GM18951 (cell line): ENCODE measurements at regions not wholly inside any gene's neighbourhood (a gene's known extent, or its start where the extent isn't known, plus 50 kb on each side); places are given as distances from the start of the nearest gene placed in this dataset.
"Not testable (repeated sequence)": the region's sequence is repeated elsewhere in the genome, so short reads cannot be mapped to it uniquely, and the experiment has no call there.

Experiments used
- POLR2A ChIP-seq: IDR thresholded peaks from 4 replicates; pipeline ENCODE4 v1.6.1; 2011; ENCODE audit warnings: mild to moderate bottlenecking; ENCODE audit not compliant: insufficient read length, insufficient read depth; ENCODE audit errors: extremely low read depth
- in situ Hi-C: fragments of 300-500 bp; cut with MboI; formaldehyde crosslinking; loops from one replicate; pipeline ENCODE4 v1.12.0; 2022; ENCODE audit warnings: low sequenced_read_pairs, mixed read lengths, inconsistent platforms; ENCODE audit not compliant: unreplicated experiment

- in situ Hi-C loops, result no loop called here
- TF ChIP-seq POLR2A, result no peak
These were observed 179.7 kb upstream of the BET1 start for GRCh38 chr7:94183891-94184290.

- in situ Hi-C loops, result no loop called here
These were observed 184.2 kb upstream of the BET1 start for GRCh38 chr7:94188350-94188749.

GRCh38 chr7:94190599-94191061 is 186.5 kb upstream of the BET1 start:
- in situ Hi-C loops, result no loop called here
- TF ChIP-seq POLR2A, result no peak

More at GRCh38 chr7:94188350-94188749, 184.2 kb upstream of the BET1 start:
- no peak for TF ChIP-seq POLR2A

GRCh38 chr7:94194426-94194825 is 190.3 kb upstream of the BET1 start:
- in situ Hi-C loops, result not testable (repeated sequence)

- TF ChIP-seq POLR2A, result no peak
- in situ Hi-C loops, result no loop called here
These were observed 191.0 kb upstream of the BET1 start for GRCh38 chr7:94195201-94195600.

- no peak for TF ChIP-seq POLR2A
- in situ Hi-C loops, result no loop called here
These were observed 191.7 kb upstream of the BET1 start for GRCh38 chr7:94195813-94196212.

GRCh38 chr7:94205529-94205928 is 189.2 kb upstream of the COL1A2 start:
- no peak for TF ChIP-seq POLR2A
- in situ Hi-C loops, result no loop called here

GRCh38 chr7:94206295-94206694 is 188.4 kb upstream of the COL1A2 start:
- in situ Hi-C loops, result no loop called here

GRCh38 chr7:94212160-94212559 is 182.5 kb upstream of the COL1A2 start:
- TF ChIP-seq POLR2A, result no peak
- in situ Hi-C loops, result no loop called here

More at GRCh38 chr7:94206295-94206694, 188.4 kb upstream of the COL1A2 start:
- no peak for TF ChIP-seq POLR2A

- TF ChIP-seq POLR2A, result no peak
- in situ Hi-C loops, result no loop called here
These were observed 177.7 kb upstream of the COL1A2 start for GRCh38 chr7:94216944-94217461.

- in situ Hi-C loops, result no loop called here
- TF ChIP-seq POLR2A, result no peak
These were observed 176.9 kb upstream of the COL1A2 start for GRCh38 chr7:94217766-94218165.

GRCh38 chr7:94222516-94222915 is 172.2 kb upstream of the COL1A2 start:
- TF ChIP-seq POLR2A, result no peak
- in situ Hi-C loops, result no loop called here

GRCh38 chr7:94223375-94224084 is 171.2 kb upstream of the COL1A2 start:
- in situ Hi-C loops, result no loop called here
- no peak for TF ChIP-seq POLR2A

GRCh38 chr7:94228223-94228622 is 166.5 kb upstream of the COL1A2 start:
- in situ Hi-C loops, result no loop called here
- no peak for TF ChIP-seq POLR2A
